Esophagus muscularis mucosa (tissue), 3 donors: ENCODE measurements at regions not wholly inside any gene's neighbourhood (a gene's known extent, or its start where the extent isn't known, plus 50 kb on each side); places are given as distances from the start of the nearest gene placed in this dataset.

Experiments
- CTCF ChIP-seq, 3 experiments: fragments of 200-600 bp in 2 of 3; fragments of 450-650 bp in 1 of 3; sonication (generic) in 2 of 3; IDR thresholded peaks; one replicate each; pipeline ENCODE4 v1.5.1; 2017 to 2019; ENCODE audit warnings: antibody characterized with exemption in 3 of 3, mild to moderate bottlenecking in 2 of 3, moderate library complexity in 1 of 3
- EP300 ChIP-seq: sonication (generic); formaldehyde crosslinking; IDR thresholded peaks from one replicate; pipeline ENCODE4 v1.6.1; 2017; ENCODE audit warnings: antibody characterized with exemption

GRCh38 chr12:89236748-89237383 is 115.4 kb downstream of the DUSP6 start:
- TF ChIP-seq CTCF (IDR thresholded peaks at IDR 0.05) = no peak
- no peak for TF ChIP-seq EP300
